Right lobe of liver (tissue), 6 donors: ENCODE measurements at regions not wholly inside any gene's neighbourhood (a gene's known extent, or its start where the extent isn't known, plus 50 kb on each side); places are given as distances from the start of the nearest gene placed in this dataset.

Experiments used
- ATAC-seq, 4 donors: fragments of 200-7000 bp; cut with Tn5 transposase; one replicate each; pipeline ENCODE4 v1.9.1; 2020; ENCODE audit warnings: mild to moderate bottlenecking in 4 of 4, moderate library complexity in 4 of 4
- DNase-seq, 3 donors: peaks; one replicate each; pipeline ENCODE4 v3.0.0-alpha.2; 2020
- H3K27ac ChIP-seq, 3 donors: fragments of 200-600 bp; one replicate each; pipeline ENCODE4 v1.8.0; 2022
- H3K27me3 ChIP-seq, 2 donors: fragments of 200-600 bp; one replicate each; pipeline ENCODE4 v1.8.0; 2022
- H3K36me3 ChIP-seq, 4 donors: fragments of 200-600 bp; sonication (generic) in 1 of 4; one replicate each; pipeline versions ENCODE4 v1.5.1 to v1.8.0; 2017 to 2022; ENCODE audit warnings: control low read depth in 1 of 4
- H3K4me1 ChIP-seq, 4 donors: fragments of 200-600 bp; sonication (generic) in 1 of 4; one replicate each; pipeline versions ENCODE4 v1.5.1 to v1.8.0; 2017 to 2022; ENCODE audit warnings: control low read depth in 1 of 4
- H3K4me3 ChIP-seq, 3 donors: fragments of 200-600 bp; one replicate each; pipeline ENCODE4 v1.8.0; 2022
- H3K9me3 ChIP-seq, 4 donors: fragments of 200-600 bp; sonication (generic) in 1 of 4; one replicate each; pipeline versions ENCODE4 v1.5.1 to v1.8.0; 2017 to 2022; ENCODE audit warnings: control low read depth in 1 of 4
- POLR2A ChIP-seq: fragments of 450-650 bp; IDR thresholded peaks from one replicate; pipeline ENCODE4 v1.6.1; 2017; ENCODE audit warnings: antibody characterized with exemption, mild to moderate bottlenecking
- WGBS: methylation state at CpG from one replicate; pipeline ENCODE4 v1.1.6; 2018; ENCODE audit warnings: low coverage, low lambda C conversion rate; ENCODE audit not compliant: insufficient coverage; ENCODE audit errors: missing lambda C conversion rate; 5-methylcytosine and 5-hydroxymethylcytosine counted together
- intact Hi-C, 2 donors: fragments of 100-400 bp; cut with DNase I; formaldehyde crosslinking; loops; one replicate each; pipeline versions ENCODE4 v1.11.2 to v1.14.1; 2022
- TF ChIP-seq, protein P1 (sequence below), 4 donors: fragments of 200-600 bp in 3 of 4; fragments of 450-650 bp in 1 of 4; IDR thresholded peaks; one replicate each; pipeline versions ENCODE4 v1.5.1 to v1.8.0; 2016 to 2022; ENCODE audit warnings: antibody characterized with exemption in 4 of 4, mild to moderate bottlenecking in 2 of 4
- donor health status: DM: no; HTN: yes; CAD: no.
- donor health status: DM: no; HTN: no; CAD: no.
- donor health status: DM: no; HTN: no; CAD: no.
- donor health status: DM: no; HTN: yes; CAD: no.
- donor health status: DM: no; HTN: yes; CAD: no.

DNA sequence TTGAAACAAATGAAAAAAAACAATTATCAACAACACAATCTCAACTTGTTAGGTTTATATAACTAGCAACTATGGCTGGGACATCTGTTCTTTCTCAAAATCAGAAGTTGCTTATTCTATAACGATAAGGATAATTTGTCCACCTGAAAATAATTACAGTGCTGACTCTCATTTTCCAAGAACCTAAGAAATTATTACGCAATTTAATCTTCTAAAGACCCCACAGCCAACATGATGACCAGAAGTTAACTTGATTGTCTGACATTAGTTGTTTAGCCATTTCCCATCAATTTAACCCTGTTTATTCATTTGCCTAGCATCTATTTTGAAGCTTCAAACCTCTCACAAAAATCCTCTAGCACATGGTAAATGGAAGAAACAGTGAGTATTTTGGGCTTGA is 293.8 kb downstream of the ELAVL2 start:
- no peak for DNase-seq
- H3K9me3 ChIP-seq = no peaks in the 10 kb centered on the region
- 64% methylated on average over 2 of the region's 2 CpGs for WGBS
- TF ChIP-seq, protein P1, sequence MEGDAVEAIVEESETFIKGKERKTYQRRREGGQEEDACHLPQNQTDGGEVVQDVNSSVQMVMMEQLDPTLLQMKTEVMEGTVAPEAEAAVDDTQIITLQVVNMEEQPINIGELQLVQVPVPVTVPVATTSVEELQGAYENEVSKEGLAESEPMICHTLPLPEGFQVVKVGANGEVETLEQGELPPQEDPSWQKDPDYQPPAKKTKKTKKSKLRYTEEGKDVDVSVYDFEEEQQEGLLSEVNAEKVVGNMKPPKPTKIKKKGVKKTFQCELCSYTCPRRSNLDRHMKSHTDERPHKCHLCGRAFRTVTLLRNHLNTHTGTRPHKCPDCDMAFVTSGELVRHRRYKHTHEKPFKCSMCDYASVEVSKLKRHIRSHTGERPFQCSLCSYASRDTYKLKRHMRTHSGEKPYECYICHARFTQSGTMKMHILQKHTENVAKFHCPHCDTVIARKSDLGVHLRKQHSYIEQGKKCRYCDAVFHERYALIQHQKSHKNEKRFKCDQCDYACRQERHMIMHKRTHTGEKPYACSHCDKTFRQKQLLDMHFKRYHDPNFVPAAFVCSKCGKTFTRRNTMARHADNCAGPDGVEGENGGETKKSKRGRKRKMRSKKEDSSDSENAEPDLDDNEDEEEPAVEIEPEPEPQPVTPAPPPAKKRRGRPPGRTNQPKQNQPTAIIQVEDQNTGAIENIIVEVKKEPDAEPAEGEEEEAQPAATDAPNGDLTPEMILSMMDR (IDR thresholded peaks at IDR 0.05) = no peak
- TF ChIP-seq POLR2A = no peak
- no peak for ATAC-seq
- H3K4me1 ChIP-seq = peaks cover 0 to 6% (median 0%) of the 10 kb centered on the region in 4 donors
- intact Hi-C loops = no loop called here
- H3K4me3 ChIP-seq = no peak overlapping the region
- H3K27ac ChIP-seq = no peak overlapping the region
- no peaks in the 10 kb centered on the region for H3K27me3 ChIP-seq
- H3K36me3 ChIP-seq = no peaks in the 10 kb centered on the region

DNA sequence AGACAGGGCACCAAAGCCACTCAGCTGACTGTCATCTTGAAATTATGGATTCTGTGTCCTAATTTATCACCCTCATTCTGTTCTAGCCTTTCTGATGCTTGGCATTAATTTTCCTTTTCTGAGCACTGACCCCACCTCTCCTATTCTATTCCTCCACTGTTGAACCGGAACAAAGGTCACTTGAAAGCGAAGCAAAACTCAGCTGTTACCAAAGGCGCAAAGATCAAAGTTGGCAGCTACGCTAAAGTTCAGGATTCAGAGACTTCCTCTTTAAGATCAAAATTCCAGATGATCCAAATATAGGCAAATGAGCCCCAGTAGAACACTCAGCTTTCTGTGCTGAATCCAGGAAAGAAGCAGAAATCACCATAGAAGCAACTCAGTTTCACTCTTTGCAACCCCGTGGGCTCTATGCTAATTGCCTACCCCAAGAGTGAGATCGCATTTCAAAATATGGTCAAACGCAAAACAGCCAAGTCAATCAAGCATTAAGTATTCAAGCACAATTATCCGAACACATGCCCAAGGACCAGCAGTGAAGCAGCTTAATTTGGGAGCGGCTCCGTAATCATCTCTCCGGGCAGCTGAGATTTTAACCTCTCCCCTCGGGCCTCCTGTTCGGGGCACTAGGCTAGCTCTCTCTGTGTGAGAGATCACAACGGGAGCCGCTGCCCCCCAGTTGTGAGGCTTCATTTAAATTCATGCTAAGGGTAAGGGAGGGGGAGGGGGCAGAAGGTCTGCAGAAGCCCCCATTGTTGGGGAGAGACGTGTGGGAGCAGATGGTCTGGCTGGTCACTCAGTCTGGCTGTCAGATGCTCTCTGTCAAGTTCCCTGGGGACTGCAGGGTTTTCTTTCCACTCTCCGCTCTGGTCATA is 288.6 kb downstream of the ELAVL2 start:
- peak; percentile 58 to 84 (median 70) for ATAC-seq

DNA sequence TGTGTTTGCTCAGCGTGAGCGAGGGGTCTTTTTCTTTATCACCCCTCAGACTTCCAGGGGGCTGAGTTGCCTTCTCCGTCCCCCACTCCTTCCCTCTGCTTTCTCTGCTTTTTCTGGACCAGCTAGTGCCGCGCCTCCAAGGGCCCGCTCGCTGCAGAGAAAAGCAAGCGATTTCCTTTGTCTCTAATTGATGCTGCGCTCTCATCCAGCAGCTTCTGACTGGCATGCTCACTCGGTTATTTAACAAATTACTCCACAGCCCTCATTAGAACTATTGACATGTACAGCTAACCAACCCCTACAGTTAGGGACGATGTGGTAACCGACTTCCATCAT is 288.0 kb downstream of the ELAVL2 start:
- intact Hi-C loops = no loop called here
- WGBS = 70% methylated on average over 12 of the region's 12 CpGs
- Histone ChIP-seq H3K9me3 (no peaks in the 10 kb centered on the region), H3K4me1 (peaks cover 0 to 6% (median 0%) of the 10 kb centered on the region in 4 donors), H3K27ac (no peak overlapping the region), H3K4me3 (no peak overlapping the region), H3K36me3 (no peaks in the 10 kb centered on the region), H3K27me3 (no peaks in the 10 kb centered on the region)
- ATAC-seq (no peak), DNase-seq (no peak)
- TF ChIP-seq POLR2A = no peak
- TF ChIP-seq, protein P1 (IDR thresholded peaks at IDR 0.05) = no peak

More for the DNA sequence above, 288.6 kb downstream of the ELAVL2 start:
- 8% methylated on average over 16 of the region's 17 CpGs for WGBS
- H3K27me3 ChIP-seq = no peaks in the 10 kb centered on the region
- H3K36me3 ChIP-seq = no peaks in the 10 kb centered on the region
- intact Hi-C loops = no loop called here
- H3K4me3 ChIP-seq = peak overlapping the region; percentile 10 to 36 (median 28)
- peaks cover 0 to 6% (median 0%) of the 10 kb centered on the region in 4 donors for H3K4me1 ChIP-seq
- no peak overlapping the region for H3K27ac ChIP-seq
- H3K9me3 ChIP-seq = no peaks in the 10 kb centered on the region
- DNase-seq = no peak
- no peak for TF ChIP-seq POLR2A
- TF ChIP-seq, protein P1 (IDR thresholded peaks at IDR 0.05) = no peak

DNA sequence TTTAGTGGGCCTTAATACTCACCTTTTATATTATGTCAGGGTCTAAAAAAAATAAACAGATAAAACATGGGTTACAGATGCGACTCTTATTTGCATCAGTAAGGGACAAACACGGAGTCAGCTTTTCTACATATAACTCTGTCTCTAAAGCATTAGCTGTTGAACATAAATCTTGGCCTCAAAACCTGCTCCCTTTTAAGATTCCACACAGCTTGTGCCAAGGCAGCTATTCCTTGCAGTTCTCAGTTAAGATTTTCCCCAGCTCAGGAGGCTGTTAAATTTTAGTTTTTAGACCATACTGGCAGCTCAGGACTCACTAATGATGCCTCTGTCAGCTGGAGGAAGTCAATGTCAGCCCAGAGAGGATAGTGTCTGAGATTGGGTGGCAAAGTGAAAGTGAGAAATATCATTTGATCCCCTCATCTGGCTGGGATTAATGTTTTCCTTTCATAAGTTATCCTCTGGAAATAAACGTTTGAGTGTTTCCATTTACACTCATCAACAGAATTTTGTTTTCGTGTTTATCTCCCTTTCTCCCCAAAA is 287.5 kb downstream of the ELAVL2 start:
- Histone ChIP-seq H3K27me3 (no peaks in the 10 kb centered on the region), H3K27ac (no peak overlapping the region), H3K4me1 (peaks cover 0 to 6% (median 0%) of the 10 kb centered on the region in 4 donors), H3K4me3 (no peak overlapping the region), H3K36me3 (no peaks in the 10 kb centered on the region), H3K9me3 (no peaks in the 10 kb centered on the region)
- TF ChIP-seq, protein P1 (IDR thresholded peaks at IDR 0.05) = no peak
- TF ChIP-seq POLR2A = no peak
- intact Hi-C loops = no loop called here
- no peak for ATAC-seq
- DNase-seq = no peak
- WGBS = 49% methylated on average over 4 of the region's 4 CpGs
